T-cell (primary cell): ENCODE measurements at regions not wholly inside any gene's neighbourhood (a gene's known extent, or its start where the extent isn't known, plus 50 kb on each side); places are given as distances from the start of the nearest gene placed in this dataset.

ENCODE experiments used
- ATAC-seq, 4 experiments: fragments of 200-7000 bp in 3 of 4; fragments of 150-1000 bp in 1 of 4; cut with Tn5 transposase; replicated peaks in 1 of 4; 1 replicate in 3 of 4; 2 replicates in 1 of 4; pipeline ENCODE4 v1.10.0; 2021; ENCODE audit warnings: moderate library complexity in 3 of 4, mild to moderate bottlenecking in 2 of 4, moderate number of reproducible peaks in 1 of 4
- CTCF ChIA-PET, 2 donors: fragments of 300-600 bp; sonication (Branson Sonifier 250); formaldehyde crosslinking; loops; one replicate each; lab custom pipeline; 2022; ENCODE audit warnings: antibody characterized with exemption in 2 of 2; lab: Charles Lee
- POLR2A ChIA-PET, 2 donors: fragments of 300-600 bp; sonication (Branson Sonifier 250); formaldehyde crosslinking; loops; one replicate each; lab custom pipeline; 2022; ENCODE audit warnings: antibody characterized with exemption in 2 of 2; lab: Charles Lee
- DNase-seq, 35 experiments: peaks; one replicate each; pipeline versions ENCODE4 v3.0.0 to v3.0.0-alpha.2; 2013 to 2023
- H3K27ac ChIP-seq: one replicate; pipeline ENCODE4 v1.5.1; 2013; ENCODE audit warnings: low read length
- H3K27me3 ChIP-seq, 2 experiments: replicated peaks in 1 of 2; 1 replicate in 1 of 2; 2 replicates in 1 of 2; pipeline versions ENCODE4 v1.6.1 to v1.7.0; 2013; ENCODE audit warnings: low read length in 1 of 2, mixed read lengths in 1 of 2; ENCODE audit not compliant: control insufficient read depth in 2 of 2, insufficient read depth in 2 of 2; ENCODE audit errors: extremely low read depth in 1 of 2
- H3K36me3 ChIP-seq, 2 donors: 1 replicate in 1 of 2; 2 replicates in 1 of 2; pipeline versions ENCODE4 v1.6.1 to v1.7.0; 2013; ENCODE audit warnings: low read length in 1 of 2; ENCODE audit not compliant: control insufficient read depth in 2 of 2, insufficient read depth in 1 of 2; ENCODE audit errors: extremely low read depth in 1 of 2
- H3K4me1 ChIP-seq, 2 experiments: 1 replicate in 1 of 2; 2 replicates in 1 of 2; pipeline versions ENCODE4 v1.6.1 to v1.7.0; 2013; ENCODE audit warnings: low read length in 2 of 2, mixed read lengths in 1 of 2; ENCODE audit not compliant: insufficient read depth in 2 of 2, control insufficient read depth in 1 of 2; ENCODE audit errors: extremely low read depth in 1 of 2
- H3K4me3 ChIP-seq, 2 donors: 1 replicate in 1 of 2; 2 replicates in 1 of 2; pipeline versions ENCODE4 v1.5.1 to v1.7.0; 2013; ENCODE audit warnings: mild to moderate bottlenecking in 2 of 2, low read length in 1 of 2, moderate library complexity in 1 of 2; ENCODE audit not compliant: control insufficient read depth in 1 of 2; ENCODE audit errors: extremely low read depth in 1 of 2
- H3K9me3 ChIP-seq: 2 replicates; pipeline ENCODE4 v1.7.0; 2013
- H3K27ac Mint-ChIP-seq, 2 donors: one replicate each; pipeline ENCODE4 v1.8.0; 2020 to 2021; ENCODE audit warnings: mild to moderate bottlenecking in 2 of 2, mixed read lengths in 2 of 2
- H3K27me3 Mint-ChIP-seq, 2 donors: one replicate each; pipeline ENCODE4 v1.8.0; 2021 to 2022; ENCODE audit warnings: mixed read lengths in 2 of 2
- H3K36me3 Mint-ChIP-seq: one replicate; pipeline ENCODE4 v1.8.0; 2021; ENCODE audit warnings: mixed read lengths
- H3K4me1 Mint-ChIP-seq, 3 donors: one replicate each; pipeline ENCODE4 v1.8.0; 2020 to 2022; ENCODE audit warnings: mixed read lengths in 3 of 3, mild to moderate bottlenecking in 1 of 3
- H3K4me3 Mint-ChIP-seq, 3 donors: one replicate each; pipeline ENCODE4 v1.8.0; 2020 to 2022; ENCODE audit warnings: mild to moderate bottlenecking in 3 of 3, mixed read lengths in 3 of 3, moderate library complexity in 3 of 3
- H3K9me3 Mint-ChIP-seq, 3 donors: one replicate each; pipeline ENCODE4 v1.8.0; 2020 to 2022; ENCODE audit warnings: mixed read lengths in 3 of 3
- WGBS: methylation state at CpG from one replicate; pipeline ENCODE4 v1.1.5; 2013; ENCODE audit warnings: missing lambda C conversion rate; ENCODE audit not compliant: insufficient coverage; 5-methylcytosine and 5-hydroxymethylcytosine counted together

DNA sequence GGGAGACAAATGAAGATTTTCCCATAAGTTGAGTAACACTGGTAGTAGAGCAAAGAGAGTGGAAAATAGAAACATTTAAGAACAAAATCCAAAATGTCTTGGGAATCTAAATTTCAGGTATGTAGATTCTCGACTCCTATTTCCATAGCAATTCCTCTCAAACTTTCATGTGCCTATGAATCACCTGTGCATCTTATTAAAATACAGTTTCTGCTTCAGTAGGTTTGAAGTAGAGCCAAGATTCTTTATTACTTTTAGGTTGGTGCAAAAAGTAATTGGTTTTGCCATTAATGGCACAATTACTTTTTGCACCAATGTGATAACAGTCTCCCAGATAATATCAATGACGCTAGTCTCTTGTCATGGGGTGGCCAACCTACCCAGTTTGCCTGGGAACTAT lies 115.3 kb upstream of the SLC5A12 start:
- CTCF ChIA-PET, result no interaction called here

GRCh38 chr11:26839911-26840698 lies 118.2 kb upstream of the SLC5A12 start:
- H3K36me3 ChIP-seq, result no peaks in the 10 kb centered on the region
- POLR2A ChIA-PET, result no interaction called here
- no peak overlapping the region for H3K4me3 ChIP-seq
- no peaks in the 10 kb centered on the region for H3K4me1 Mint-ChIP-seq
- H3K27ac ChIP-seq, result no peak overlapping the region
- no peaks in the 10 kb centered on the region for H3K9me3 ChIP-seq
- no peaks in the 10 kb centered on the region for H3K27me3 ChIP-seq
- ATAC-seq, result no peak
- H3K9me3 Mint-ChIP-seq, result peaks cover 8 to 26% (median 8%) of the 10 kb centered on the region in 3 donors
- CTCF ChIA-PET, result no interaction called here
- no peaks in the 10 kb centered on the region for H3K36me3 Mint-ChIP-seq
- DNase-seq, result no peak
- no peaks in the 10 kb centered on the region for H3K27me3 Mint-ChIP-seq
- no peaks in the 10 kb centered on the region for H3K4me1 ChIP-seq
- 96% methylated on average over 3 of the region's 3 CpGs for WGBS
- H3K4me3 Mint-ChIP-seq, result no peak overlapping the region
- no peak overlapping the region for H3K27ac Mint-ChIP-seq

More for the DNA sequence above, 115.3 kb upstream of the SLC5A12 start:
- Mint-ChIP-seq H3K27ac (no peak overlapping the region), H3K4me1 (no peaks in the 10 kb centered on the region), H3K4me3 (no peak overlapping the region), H3K27me3 (no peaks in the 10 kb centered on the region), H3K36me3 (no peaks in the 10 kb centered on the region), H3K9me3 (peaks cover 12 to 19% (median 13%) of the 10 kb centered on the region in 3 donors)
- no peaks in the 10 kb centered on the region for H3K36me3 ChIP-seq
- POLR2A ChIA-PET, result no interaction called here
- ATAC-seq, result no peak
- no peaks in the 10 kb centered on the region for H3K4me1 ChIP-seq
- no peak for DNase-seq
- no peaks in the 10 kb centered on the region for H3K27me3 ChIP-seq
- H3K4me3 ChIP-seq, result no peak overlapping the region
- no peak overlapping the region for H3K27ac ChIP-seq
- H3K9me3 ChIP-seq, result no peaks in the 10 kb centered on the region
- WGBS, result no CpG with 5 or more reads among the region's 2 CpGs

DNA sequence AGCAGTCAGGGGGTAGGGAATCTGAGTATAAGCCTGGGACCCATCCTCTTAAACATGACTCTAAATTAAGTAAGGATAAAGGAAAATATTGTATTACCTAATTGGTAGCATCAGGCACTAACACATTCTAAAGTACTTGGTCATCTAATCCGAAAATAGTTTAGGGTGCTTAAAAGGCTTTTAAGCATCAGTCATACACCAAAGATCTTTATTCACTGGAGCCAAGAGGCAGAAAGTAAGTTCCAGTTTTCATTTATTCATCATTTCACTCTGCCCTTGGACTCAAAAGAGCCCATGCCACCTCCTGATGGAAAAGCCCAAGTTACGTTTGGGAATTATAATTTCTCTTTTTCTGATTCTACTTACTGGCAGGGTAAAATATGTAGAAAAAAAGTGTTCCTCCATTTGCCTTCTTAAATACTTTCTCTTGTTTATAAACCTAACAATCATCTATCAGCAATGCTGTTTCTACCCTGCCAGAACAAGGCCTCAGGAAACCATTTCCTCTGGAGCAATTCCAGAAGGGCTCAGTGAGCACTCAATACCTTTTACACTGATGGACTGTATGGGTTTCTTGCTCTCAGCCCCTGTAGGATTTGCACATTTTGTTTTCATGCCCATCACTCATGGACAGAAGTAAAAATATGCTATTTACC lies 120.1 kb upstream of the SLC5A12 start:
- no peak overlapping the region for H3K4me3 Mint-ChIP-seq
- Histone ChIP-seq H3K36me3 (no peaks in the 10 kb centered on the region), H3K27ac (no peak overlapping the region), H3K4me3 (no peak overlapping the region), H3K27me3 (no peaks in the 10 kb centered on the region), H3K9me3 (no peaks in the 10 kb centered on the region), H3K4me1 (no peaks in the 10 kb centered on the region)
- H3K4me1 Mint-ChIP-seq, result no peaks in the 10 kb centered on the region
- ChIA-PET CTCF (interaction anchor here in 1 of 2 donors (0.7 kb wide), 1 partner anchor 8 kb away, joined by 3 read pairs; no protein-coding TSS in a partner anchor), POLR2A (no interaction called here)
- peaks cover 13 to 26% (median 13%) of the 10 kb centered on the region in 3 donors for H3K9me3 Mint-ChIP-seq
- ATAC-seq, result no peak
- WGBS, result no CpG with 5 or more reads among the region's 2 CpGs
- no peak overlapping the region for H3K27ac Mint-ChIP-seq
- no peaks in the 10 kb centered on the region for H3K36me3 Mint-ChIP-seq
- DNase-seq, result no peak
- no peaks in the 10 kb centered on the region for H3K27me3 Mint-ChIP-seq

- H3K36me3 Mint-ChIP-seq, result no peaks in the 10 kb centered on the region
- Histone ChIP-seq H3K36me3 (no peaks in the 10 kb centered on the region), H3K9me3 (no peaks in the 10 kb centered on the region), H3K4me1 (no peaks in the 10 kb centered on the region), H3K27me3 (no peaks in the 10 kb centered on the region), H3K27ac (no peak overlapping the region), H3K4me3 (no peak overlapping the region)
- H3K9me3 Mint-ChIP-seq, result peaks cover 13 to 26% (median 13%) of the 10 kb centered on the region in 3 donors
- DNase-seq, result no peak
- H3K27ac Mint-ChIP-seq, result no peak overlapping the region
- POLR2A ChIA-PET, result no interaction called here
- 80% methylated on average over 1 of the region's 3 CpGs for WGBS
- no peaks in the 10 kb centered on the region for H3K27me3 Mint-ChIP-seq
- no peak overlapping the region for H3K4me3 Mint-ChIP-seq
- H3K4me1 Mint-ChIP-seq, result no peaks in the 10 kb centered on the region
- no peak for ATAC-seq
- CTCF ChIA-PET, result no interaction called here
Measured at GRCh38 chr11:26842478-26843282, 120.8 kb upstream of the SLC5A12 start.

GRCh38 chr11:26843539-26843938 lies 121.7 kb upstream of the SLC5A12 start:
- Histone ChIP-seq H3K4me1 (no peaks in the 10 kb centered on the region), H3K27me3 (no peaks in the 10 kb centered on the region), H3K36me3 (no peaks in the 10 kb centered on the region), H3K9me3 (no peaks in the 10 kb centered on the region), H3K27ac (no peak overlapping the region), H3K4me3 (no peak overlapping the region)
- no peak overlapping the region for H3K4me3 Mint-ChIP-seq
- no peaks in the 10 kb centered on the region for H3K36me3 Mint-ChIP-seq
- WGBS, result no CpG with 5 or more reads among the region's 2 CpGs
- H3K4me1 Mint-ChIP-seq, result no peaks in the 10 kb centered on the region
- ATAC-seq (no peak), DNase-seq (no peak)
- CTCF ChIA-PET, result no interaction called here
- no peaks in the 10 kb centered on the region for H3K27me3 Mint-ChIP-seq
- H3K9me3 Mint-ChIP-seq, result peaks cover 11 to 22% (median 14%) of the 10 kb centered on the region in 3 donors
- POLR2A ChIA-PET, result no interaction called here
- no peak overlapping the region for H3K27ac Mint-ChIP-seq

GRCh38 chr11:26844963-26845362 lies 123.1 kb upstream of the SLC5A12 start:
- Mint-ChIP-seq H3K4me1 (no peaks in the 10 kb centered on the region), H3K9me3 (peaks cover 12 to 24% (median 13%) of the 10 kb centered on the region in 3 donors), H3K27me3 (no peaks in the 10 kb centered on the region), H3K4me3 (no peak overlapping the region), H3K27ac (no peak overlapping the region), H3K36me3 (no peaks in the 10 kb centered on the region)
- Histone ChIP-seq H3K36me3 (no peaks in the 10 kb centered on the region), H3K9me3 (no peaks in the 10 kb centered on the region), H3K4me1 (no peaks in the 10 kb centered on the region), H3K4me3 (no peak overlapping the region), H3K27ac (no peak overlapping the region), H3K27me3 (no peaks in the 10 kb centered on the region)
- POLR2A ChIA-PET, result no interaction called here
- DNase-seq (no peak), ATAC-seq (no peak)
- CTCF ChIA-PET, result no interaction called here
- no CpG with 5 or more reads among the region's 2 CpGs for WGBS
